ENCODE measurements at regions not wholly inside any gene's neighbourhood (a gene's known extent, or its start where the extent isn't known, plus 50 kb on each side); places are given as distances from the start of the nearest gene placed in this dataset.

GRCh38 chr20:4095639-4096038 lies 53.0 kb upstream of the SMOX start:
- intact Hi-C loops (cut with micrococcal nuclease): no loop called here

- intact Hi-C loops (cut with micrococcal nuclease): loop anchor here (2.0 kb wide), 1 partner anchor 77 kb away; the partner anchor contains the start of gene RNF24
Measured at GRCh38 chr20:4091490-4092479, 56.8 kb upstream of the SMOX start.

- intact Hi-C loops (cut with micrococcal nuclease): no loop called here
Measured at GRCh38 chr20:4090756-4091489, 57.7 kb upstream of the SMOX start.

- intact Hi-C loops (cut with micrococcal nuclease): loop anchor here (5.0 kb wide), 1 partner anchor 158 kb away; no protein-coding TSS in a partner anchor
Measured at GRCh38 chr20:4089756-4090487, 58.7 kb upstream of the SMOX start.

- intact Hi-C loops (cut with micrococcal nuclease): loop anchor here (5.0 kb wide), 1 partner anchor 156 kb away; no protein-coding TSS in a partner anchor
Measured at GRCh38 chr20:4088766-4089165, 59.9 kb upstream of the SMOX start.

- intact Hi-C loops (cut with micrococcal nuclease): loop anchor here (5.0 kb wide), 1 partner anchor 156 kb away; no protein-coding TSS in a partner anchor
Measured at GRCh38 chr20:4087923-4088322, 60.7 kb upstream of the SMOX start.

- intact Hi-C loops (cut with micrococcal nuclease): loop anchor here (5.0 kb wide), 1 partner anchor 155 kb away; no protein-coding TSS in a partner anchor
Measured at GRCh38 chr20:4086771-4087687, 61.6 kb upstream of the SMOX start.

GRCh38 chr20:4084721-4085120 lies 63.9 kb upstream of the SMOX start:
- intact Hi-C loops (cut with micrococcal nuclease): loop anchor here (1.0 to 5.0 kb wide), 9 partner anchors 47 to 408 kb away; partner anchors contain the start of genes ADISSP, AP5S1 and PANK2

- intact Hi-C loops (cut with micrococcal nuclease): loop anchor here (5.0 kb wide), 2 partner anchors 47 to 317 kb away; partner anchors contain the start of gene ADISSP
Measured at GRCh38 chr20:4084096-4084495, 64.5 kb upstream of the SMOX start.

GRCh38 chr20:4083098-4083865 lies 65.3 kb upstream of the SMOX start:
- intact Hi-C loops (cut with micrococcal nuclease): loop anchor here (2.0 to 5.0 kb wide), 3 partner anchors 46 to 316 kb away; partner anchors contain the start of genes ADISSP and CENPB

- intact Hi-C loops (cut with micrococcal nuclease): loop anchor here (1.0 to 5.0 kb wide), 5 partner anchors 45 to 315 kb away; partner anchors contain the start of genes ADISSP and CENPB
Measured at GRCh38 chr20:4082406-4083097, 66.1 kb upstream of the SMOX start.

- intact Hi-C loops (cut with micrococcal nuclease): loop anchor here (5.0 kb wide), 2 partner anchors 44 to 314 kb away; partner anchors contain the start of gene ADISSP
Measured at GRCh38 chr20:4081421-4081820, 66.1 kb upstream of the RNF24 start.

- intact Hi-C loops (cut with micrococcal nuclease): no loop called here
Measured at GRCh38 chr20:4076671-4077070, 61.3 kb upstream of the RNF24 start.

- intact Hi-C loops (cut with micrococcal nuclease): no loop called here
Measured at GRCh38 chr20:4076033-4076432, 60.7 kb upstream of the RNF24 start.

- intact Hi-C loops (cut with micrococcal nuclease): no loop called here
Measured at GRCh38 chr20:4074877-4075455, 59.6 kb upstream of the RNF24 start.

- intact Hi-C loops (cut with micrococcal nuclease): no loop called here
Measured at GRCh38 chr20:4073852-4074741, 58.7 kb upstream of the RNF24 start.

GRCh38 chr20:4071178-4071693 lies 55.9 kb upstream of the RNF24 start:
- intact Hi-C loops (cut with micrococcal nuclease): no loop called here
